ENCODE measurements at regions not wholly inside any gene's neighbourhood (a gene's known extent, or its start where the extent isn't known, plus 50 kb on each side); places are given as distances from the start of the nearest gene placed in this dataset.

DNA sequence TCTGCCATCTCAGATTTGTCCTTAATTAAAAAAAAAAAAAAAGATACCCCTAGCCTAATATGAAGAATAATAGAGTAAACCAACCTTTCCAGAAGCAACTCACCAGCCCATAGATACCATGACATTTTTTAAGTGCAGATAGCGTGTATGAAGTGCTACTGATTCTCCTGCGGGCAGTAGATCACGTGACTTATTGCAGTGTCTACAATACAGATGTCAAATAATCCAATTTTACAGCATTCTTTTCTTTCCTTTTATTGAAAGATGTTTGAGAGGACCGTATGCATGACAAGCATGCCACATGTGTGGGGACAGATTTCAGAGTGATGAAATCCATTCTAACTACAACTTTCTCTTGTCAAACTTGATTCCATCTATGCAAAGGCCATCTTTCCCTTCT is 232.9 kb upstream of the SP4 start:
- no peak overlapping the region for H3K4me3 ChIP-seq (ENCODE audit: insufficient read depth, low read depth, low read length)
- H3K27me3 ChIP-seq (ENCODE audit: control insufficient read depth, insufficient read depth, low read length) = no peaks in the 10 kb centered on the region

More for the DNA sequence above, 232.9 kb upstream of the SP4 start:
- Histone ChIP-seq H3K9me1 (ENCODE audit: insufficient read depth, low read length) (no peaks in the 10 kb centered on the region), H3K4me2 (ENCODE audit: low read depth, low read length) (no peak overlapping the region), H3K79me1 (ENCODE audit: low read depth in 1 of 2, low read length in 2 of 2) (no peaks in the 10 kb centered on the region), H2BK120ac (ENCODE audit: low read depth, low read length) (no peak overlapping the region), H3K4ac (ENCODE audit: low read depth, low read length) (no peak overlapping the region), H3K27ac (ENCODE audit: insufficient read depth, low read length) (no peak overlapping the region), H3K9me3 (ENCODE audit: control insufficient read depth, insufficient read depth, low read length) (peaks cover 9% of the 10 kb centered on the region), H3K9ac (ENCODE audit: low read depth, low read length) (no peak overlapping the region), H2BK20ac (ENCODE audit: low read depth, low read length) (no peak overlapping the region), H2AFZ (replicated peaks; ENCODE audit: low read length, poor library complexity) (no peak overlapping the region), H3K23ac (ENCODE audit: low read depth, low read length) (no peak overlapping the region), H2BK5ac (ENCODE audit: low read depth, low read length, poor library complexity, severe bottlenecking) (no peak overlapping the region), H2AK5ac (ENCODE audit: low read depth, low read length) (no peak overlapping the region), H3K14ac (replicated peaks; ENCODE audit: low read depth, low read length) (no peak overlapping the region), H3K4me1 (ENCODE audit: control insufficient read depth, insufficient read depth, low read length) (no peaks in the 10 kb centered on the region), H4K8ac (ENCODE audit: low read depth in 2 of 2, low read length in 2 of 2) (no peak overlapping the region), H3K36me3 (ENCODE audit: control insufficient read depth, insufficient read depth, low read length) (no peaks in the 10 kb centered on the region), H3K18ac (ENCODE audit: low read depth, low read length) (no peak overlapping the region), H4K20me1 (ENCODE audit: insufficient read depth, low read length) (no peaks in the 10 kb centered on the region), H2BK15ac (ENCODE audit: low read depth, low read length) (no peak overlapping the region), H4K91ac (ENCODE audit: insufficient read depth, low read depth, low read length) (no peak overlapping the region), H4K5ac (ENCODE audit: low read depth, low read length) (no peak overlapping the region), H2AK9ac (replicated peaks; ENCODE audit: low read depth, low read length, poor library complexity) (no peak overlapping the region), H3K56ac (ENCODE audit: extremely low read depth, insufficient read depth, low read length) (no peak overlapping the region)
- TF ChIP-seq NFE2L2 (IDR thresholded peaks at IDR 0.05; ENCODE audit: low read depth, low read length) = no peak
- TF ChIP-seq, protein P1, sequence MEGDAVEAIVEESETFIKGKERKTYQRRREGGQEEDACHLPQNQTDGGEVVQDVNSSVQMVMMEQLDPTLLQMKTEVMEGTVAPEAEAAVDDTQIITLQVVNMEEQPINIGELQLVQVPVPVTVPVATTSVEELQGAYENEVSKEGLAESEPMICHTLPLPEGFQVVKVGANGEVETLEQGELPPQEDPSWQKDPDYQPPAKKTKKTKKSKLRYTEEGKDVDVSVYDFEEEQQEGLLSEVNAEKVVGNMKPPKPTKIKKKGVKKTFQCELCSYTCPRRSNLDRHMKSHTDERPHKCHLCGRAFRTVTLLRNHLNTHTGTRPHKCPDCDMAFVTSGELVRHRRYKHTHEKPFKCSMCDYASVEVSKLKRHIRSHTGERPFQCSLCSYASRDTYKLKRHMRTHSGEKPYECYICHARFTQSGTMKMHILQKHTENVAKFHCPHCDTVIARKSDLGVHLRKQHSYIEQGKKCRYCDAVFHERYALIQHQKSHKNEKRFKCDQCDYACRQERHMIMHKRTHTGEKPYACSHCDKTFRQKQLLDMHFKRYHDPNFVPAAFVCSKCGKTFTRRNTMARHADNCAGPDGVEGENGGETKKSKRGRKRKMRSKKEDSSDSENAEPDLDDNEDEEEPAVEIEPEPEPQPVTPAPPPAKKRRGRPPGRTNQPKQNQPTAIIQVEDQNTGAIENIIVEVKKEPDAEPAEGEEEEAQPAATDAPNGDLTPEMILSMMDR (conservative IDR thresholded peaks at IDR 0.05; ENCODE audit: low read depth, low read length) = no peak
- TF ChIP-seq, protein P2, sequence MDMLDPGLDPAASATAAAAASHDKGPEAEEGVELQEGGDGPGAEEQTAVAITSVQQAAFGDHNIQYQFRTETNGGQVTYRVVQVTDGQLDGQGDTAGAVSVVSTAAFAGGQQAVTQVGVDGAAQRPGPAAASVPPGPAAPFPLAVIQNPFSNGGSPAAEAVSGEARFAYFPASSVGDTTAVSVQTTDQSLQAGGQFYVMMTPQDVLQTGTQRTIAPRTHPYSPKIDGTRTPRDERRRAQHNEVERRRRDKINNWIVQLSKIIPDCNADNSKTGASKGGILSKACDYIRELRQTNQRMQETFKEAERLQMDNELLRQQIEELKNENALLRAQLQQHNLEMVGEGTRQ (IDR thresholded peaks at IDR 0.05; ENCODE audit: low read depth, low read length) = no peak
- intact Hi-C loops (cut with micrococcal nuclease) (no loop called here), dilution Hi-C loops (cut with HindIII; ENCODE audit: low sequenced_read_pairs, unreplicated experiment) (no loop called here), in situ Hi-C loops (cut with MboI; ENCODE audit: low sequenced_read_pairs) (no loop called here)
- no peak for DNase-seq
- no CpG with 5 or more reads among the region's 4 CpGs for WGBS, 2 experiments (ENCODE audit: extremely low coverage in 2 of 2, insufficient read length in 1 of 2)
- CTCF ChIA-PET = interaction anchor here (1.8 kb wide), 1 partner anchor 12 kb away, joined by 6 read pairs; no protein-coding TSS in a partner anchor
- BruUV-seq (replicated peaks) = no TSS peak
- POLR2A ChIA-PET (ENCODE audit: unreplicated experiment) = no interaction called here
- no peak for ATAC-seq (ENCODE audit: low read depth)
